ENCODE measurements at regions not wholly inside any gene's neighbourhood (a gene's known extent, or its start where the extent isn't known, plus 50 kb on each side); places are given as distances from the start of the nearest gene placed in this dataset.

- TF ChIP-seq RBBP5 (conservative IDR thresholded peaks at IDR 0.05) (no peak), MYB (IDR thresholded peaks at IDR 0.05; ENCODE audit: borderline replicate concordance, low read depth, low read length) (no peak), NFIC (IDR thresholded peaks at IDR 0.05; ENCODE audit: low read depth, low read length) (peak; percentile 84), ATF7 (IDR thresholded peaks at IDR 0.05; ENCODE audit: low read depth) (peak; percentile 78), FOS (IDR thresholded peaks at IDR 0.05; ENCODE audit: borderline replicate concordance, extremely low read depth, insufficient read length) (no peak), ATF3 (IDR thresholded peaks at IDR 0.05; ENCODE audit: borderline replicate concordance, extremely low read depth, low read depth, low read length) (no peak), IRF5 (IDR thresholded peaks at IDR 0.05; ENCODE audit: borderline replicate concordance) (no peak), ATF2 (IDR thresholded peaks at IDR 0.05; ENCODE audit: low read length) (peak; percentile 87), FOXK2 (IDR thresholded peaks at IDR 0.05) (no peak), NRF1 (conservative IDR thresholded peaks at IDR 0.05; ENCODE audit: low read depth, low read length) (no peak), CREB1 (IDR thresholded peaks at IDR 0.05; ENCODE audit: low read depth) (peak; percentile 52; the same call in 1 of the 2 replicates), MTA3 (IDR thresholded peaks at IDR 0.05; ENCODE audit: borderline replicate concordance, low read length) (peak; percentile 92; the same call in 1 of the 2 replicates), USF2 (IDR thresholded peaks at IDR 0.05; ENCODE audit: borderline replicate concordance, low read depth, low read length) (no peak), IKZF2 (IDR thresholded peaks at IDR 0.05) (peak; percentile 89 to 92), ZNF24 (IDR thresholded peaks at IDR 0.05) (no peak), PAX8 (IDR thresholded peaks at IDR 0.05) (no peak), CREM (IDR thresholded peaks at IDR 0.05; ENCODE audit: low read depth) (peak; percentile 40; the same call in 1 of the 2 replicates), HCFC1 (IDR thresholded peaks at IDR 0.05; ENCODE audit: low read length) (no peak), SMARCA5 (IDR thresholded peaks at IDR 0.05) (0 out of 2 replicates have a peak, but pooled peaks have one; percentile 70), STAT3 (IDR thresholded peaks at IDR 0.05; ENCODE audit: low read depth, low read length) (peak; percentile 17; the same call in 1 of the 2 replicates), NR2F1 (conservative IDR thresholded peaks at IDR 0.05) (peak; percentile 96), BMI1 (IDR thresholded peaks at IDR 0.05; ENCODE audit: borderline replicate concordance) (no peak), RUNX3 (IDR thresholded peaks at IDR 0.05; ENCODE audit: low read length) (peak; percentile 45; the same call in 1 of the 2 replicates), BCL11A (IDR thresholded peaks at IDR 0.05; ENCODE audit: low read depth, low read length) (0 out of 2 replicates have a peak, but pooled peaks have one; percentile 26), DPF2 (IDR thresholded peaks at IDR 0.05) (peak; percentile 66), WRNIP1 (IDR thresholded peaks at IDR 0.05; ENCODE audit: borderline replicate concordance, low read depth, low read length) (no peak), RAD51 (IDR thresholded peaks at IDR 0.05) (peak; percentile 10; the same call in 1 of the 2 replicates), USF1 (IDR thresholded peaks at IDR 0.05; ENCODE audit: borderline replicate concordance, extremely low read length, insufficient read depth, low read depth, low read length) (no peak)
Measured at GRCh38 chr12:92505254-92506231, 197.2 kb upstream of the PLEKHG7 start (continued).

Data from GM12878 (cell line).